ENCODE measurements at regions not wholly inside any gene's neighbourhood (a gene's known extent, or its start where the extent isn't known, plus 50 kb on each side); places are given as distances from the start of the nearest gene placed in this dataset.

- no peak overlapping the region for H3K4me3 Mint-ChIP-seq (ENCODE audit: unreplicated experiment)
- H3K27ac Mint-ChIP-seq (ENCODE audit: unreplicated experiment) = no peak overlapping the region
- peaks cover 6% of the 10 kb centered on the region for H3K36me3 Mint-ChIP-seq (ENCODE audit: unreplicated experiment)
- no peaks in the 10 kb centered on the region for H3K9me3 Mint-ChIP-seq (ENCODE audit: unreplicated experiment)
- H3K27me3 Mint-ChIP-seq (ENCODE audit: unreplicated experiment) = peaks cover 7% of the 10 kb centered on the region
- no peak for DNase-seq
- TF ChIP-seq, protein P1, sequence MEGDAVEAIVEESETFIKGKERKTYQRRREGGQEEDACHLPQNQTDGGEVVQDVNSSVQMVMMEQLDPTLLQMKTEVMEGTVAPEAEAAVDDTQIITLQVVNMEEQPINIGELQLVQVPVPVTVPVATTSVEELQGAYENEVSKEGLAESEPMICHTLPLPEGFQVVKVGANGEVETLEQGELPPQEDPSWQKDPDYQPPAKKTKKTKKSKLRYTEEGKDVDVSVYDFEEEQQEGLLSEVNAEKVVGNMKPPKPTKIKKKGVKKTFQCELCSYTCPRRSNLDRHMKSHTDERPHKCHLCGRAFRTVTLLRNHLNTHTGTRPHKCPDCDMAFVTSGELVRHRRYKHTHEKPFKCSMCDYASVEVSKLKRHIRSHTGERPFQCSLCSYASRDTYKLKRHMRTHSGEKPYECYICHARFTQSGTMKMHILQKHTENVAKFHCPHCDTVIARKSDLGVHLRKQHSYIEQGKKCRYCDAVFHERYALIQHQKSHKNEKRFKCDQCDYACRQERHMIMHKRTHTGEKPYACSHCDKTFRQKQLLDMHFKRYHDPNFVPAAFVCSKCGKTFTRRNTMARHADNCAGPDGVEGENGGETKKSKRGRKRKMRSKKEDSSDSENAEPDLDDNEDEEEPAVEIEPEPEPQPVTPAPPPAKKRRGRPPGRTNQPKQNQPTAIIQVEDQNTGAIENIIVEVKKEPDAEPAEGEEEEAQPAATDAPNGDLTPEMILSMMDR (IDR thresholded peaks at IDR 0.05; ENCODE audit: partially characterized antibody, unreplicated experiment) = no peak
- peaks cover 11% of the 10 kb centered on the region for H3K4me1 Mint-ChIP-seq (ENCODE audit: low read depth, unreplicated experiment)
Measured at GRCh38 chr16:85992779-85993178, 93.8 kb downstream of the IRF8 start.

DNA sequence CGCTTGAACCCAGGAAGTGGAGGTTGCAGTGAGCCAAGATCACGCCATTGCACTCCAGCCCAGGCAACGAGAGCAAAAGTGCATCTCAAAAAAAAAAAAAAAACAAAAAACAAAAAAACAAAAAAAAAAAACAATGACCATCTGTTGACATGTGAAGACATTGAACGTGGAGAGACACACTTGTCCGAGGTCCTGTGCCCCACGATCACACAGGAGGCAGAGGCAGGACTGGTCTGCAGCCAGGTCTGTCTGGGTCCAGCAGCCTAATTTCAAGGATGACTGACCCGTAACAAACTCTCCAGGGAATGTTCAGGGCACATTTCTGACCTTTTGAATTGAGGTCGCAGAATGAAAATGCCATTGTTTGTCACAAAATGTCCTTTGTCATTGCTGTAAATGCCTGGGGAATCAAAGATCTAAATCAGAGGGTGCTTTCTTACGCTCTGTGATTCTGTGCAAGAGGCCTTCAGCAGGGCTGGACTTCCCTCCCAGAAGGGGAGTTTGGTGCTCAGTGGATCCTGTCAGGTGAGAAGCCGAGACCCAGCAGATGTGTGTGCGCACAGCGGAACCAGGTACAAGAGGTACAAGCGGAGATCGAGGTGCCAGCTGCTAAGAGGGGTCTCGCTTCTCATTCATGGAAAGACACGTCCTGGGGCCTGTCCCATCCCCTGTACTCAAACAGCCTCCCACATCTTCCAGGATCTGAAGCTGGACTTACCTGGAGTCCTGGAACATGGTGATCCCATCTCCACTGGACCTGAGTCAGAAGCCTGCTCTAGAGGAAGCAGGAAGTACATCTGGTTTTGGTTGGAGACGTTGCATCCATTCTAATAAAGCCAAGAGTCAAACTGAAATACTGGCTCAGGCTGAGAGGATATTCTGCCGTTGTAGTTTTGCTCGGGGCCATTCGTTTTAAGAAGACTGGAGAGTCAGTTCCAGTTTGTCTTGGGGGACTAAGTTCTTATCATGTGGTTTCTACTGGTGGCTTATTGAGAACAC, 95.8 kb downstream of the IRF8 start:
- Mint-ChIP-seq H3K4me3 (ENCODE audit: unreplicated experiment) (no peak overlapping the region), H3K4me1 (ENCODE audit: low read depth, unreplicated experiment) (peaks cover 11% of the 10 kb centered on the region), H3K9me3 (ENCODE audit: unreplicated experiment) (no peaks in the 10 kb centered on the region), H3K27me3 (ENCODE audit: unreplicated experiment) (peaks cover 6% of the 10 kb centered on the region), H3K36me3 (ENCODE audit: unreplicated experiment) (peaks cover 6% of the 10 kb centered on the region), H3K27ac (ENCODE audit: unreplicated experiment) (no peak overlapping the region)
- DNase-seq = no peak
- TF ChIP-seq, protein P1 (IDR thresholded peaks at IDR 0.05; ENCODE audit: partially characterized antibody, unreplicated experiment) = no peak

GRCh38 chr16:85995541-85996423, 96.8 kb downstream of the IRF8 start:
- peaks cover 11% of the 10 kb centered on the region for H3K4me1 Mint-ChIP-seq (ENCODE audit: low read depth, unreplicated experiment)
- H3K9me3 Mint-ChIP-seq (ENCODE audit: unreplicated experiment) = no peaks in the 10 kb centered on the region
- no peak overlapping the region for H3K4me3 Mint-ChIP-seq (ENCODE audit: unreplicated experiment)
- H3K27me3 Mint-ChIP-seq (ENCODE audit: unreplicated experiment) = peaks cover 4% of the 10 kb centered on the region
- H3K27ac Mint-ChIP-seq (ENCODE audit: unreplicated experiment) = no peak overlapping the region
- DNase-seq = no peak
- no peaks in the 10 kb centered on the region for H3K36me3 Mint-ChIP-seq (ENCODE audit: unreplicated experiment)
- TF ChIP-seq, protein P1 (IDR thresholded peaks at IDR 0.05; ENCODE audit: partially characterized antibody, unreplicated experiment) = no peak

GRCh38 chr16:85996843-85997242, 97.9 kb downstream of the IRF8 start:
- Mint-ChIP-seq H3K27me3 (ENCODE audit: unreplicated experiment) (peaks cover 4% of the 10 kb centered on the region), H3K27ac (ENCODE audit: unreplicated experiment) (no peak overlapping the region), H3K4me1 (ENCODE audit: low read depth, unreplicated experiment) (peaks cover 10% of the 10 kb centered on the region), H3K9me3 (ENCODE audit: unreplicated experiment) (no peaks in the 10 kb centered on the region), H3K36me3 (ENCODE audit: unreplicated experiment) (no peaks in the 10 kb centered on the region), H3K4me3 (ENCODE audit: unreplicated experiment) (no peak overlapping the region)
- DNase-seq = no peak
- TF ChIP-seq, protein P1 (IDR thresholded peaks at IDR 0.05; ENCODE audit: partially characterized antibody, unreplicated experiment) = no peak

Data from glutamatergic neuron (in vitro differentiated cells).